Erythroblast (primary cell): ENCODE measurements at regions not wholly inside any gene's neighbourhood (a gene's known extent, or its start where the extent isn't known, plus 50 kb on each side); places are given as distances from the start of the nearest gene placed in this dataset.

Experiments used
- GATA1 ChIP-seq: IDR thresholded peaks from 2 replicates; pipeline ENCODE4 v1.6.1; 2011; ENCODE audit warnings: low read depth, mild to moderate bottlenecking, control low read depth, low read length, moderate library complexity
- POLR2A ChIP-seq: IDR thresholded peaks from 2 replicates; pipeline ENCODE4 v1.6.1; 2011; ENCODE audit warnings: mild to moderate bottlenecking, low read length

GRCh38 chr14:87184180-87184579, 808.8 kb downstream of the GALC start:
- no peak for TF ChIP-seq POLR2A
- TF ChIP-seq GATA1, result no peak
